ENCODE measurements at regions not wholly inside any gene's neighbourhood (a gene's known extent, or its start where the extent isn't known, plus 50 kb on each side); places are given as distances from the start of the nearest gene placed in this dataset.

- TF ChIP-seq CTCF (IDR thresholded peaks at IDR 0.05), result no peak
- no peak for TF ChIP-seq POLR2A (IDR thresholded peaks at IDR 0.05)
Measured at GRCh38 chr2:103667335-103667884, 905.6 kb downstream of the TMEM182 start.

Data from adrenal gland (tissue), 5 donors.